Activated CD4-positive, CD25-positive, alpha-beta regulatory T cell treated with anti-CD3 and anti-CD28 coated beads, Interleukin-2, amount 50 U/mL, for 24 hours (primary cell): ENCODE measurements at regions not wholly inside any gene's neighbourhood (a gene's known extent, or its start where the extent isn't known, plus 50 kb on each side); places are given as distances from the start of the nearest gene placed in this dataset.

Source experiments
- ATAC-seq, 2 donors: fragments of 150-1000 bp; cut with Tn5 transposase; one replicate each; pipeline ENCODE4 v1.10.0; 2021; ENCODE audit warnings: mild to moderate bottlenecking in 1 of 2, moderate library complexity in 1 of 2

DNA sequence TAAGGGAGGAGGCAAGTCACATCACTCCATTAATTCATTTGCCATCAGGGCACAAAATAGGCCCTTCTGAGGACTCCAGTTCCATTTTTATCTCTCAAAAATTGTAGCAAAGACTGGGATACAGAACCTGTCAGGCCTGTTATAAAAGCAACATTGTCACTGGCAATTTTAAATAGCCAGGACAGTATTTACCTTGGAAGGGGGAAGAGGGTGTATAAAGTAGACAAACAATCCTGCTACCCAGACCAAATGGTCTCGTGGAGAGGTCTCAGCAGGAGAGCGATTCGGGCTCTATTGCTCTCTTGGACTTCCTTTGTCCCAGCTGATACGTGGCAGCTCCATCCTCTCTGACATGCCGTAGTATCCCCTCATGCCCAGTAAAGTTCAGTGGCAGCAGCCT is 740.3 kb upstream of the HS6ST1 start:
- ATAC-seq, result no peak

DNA sequence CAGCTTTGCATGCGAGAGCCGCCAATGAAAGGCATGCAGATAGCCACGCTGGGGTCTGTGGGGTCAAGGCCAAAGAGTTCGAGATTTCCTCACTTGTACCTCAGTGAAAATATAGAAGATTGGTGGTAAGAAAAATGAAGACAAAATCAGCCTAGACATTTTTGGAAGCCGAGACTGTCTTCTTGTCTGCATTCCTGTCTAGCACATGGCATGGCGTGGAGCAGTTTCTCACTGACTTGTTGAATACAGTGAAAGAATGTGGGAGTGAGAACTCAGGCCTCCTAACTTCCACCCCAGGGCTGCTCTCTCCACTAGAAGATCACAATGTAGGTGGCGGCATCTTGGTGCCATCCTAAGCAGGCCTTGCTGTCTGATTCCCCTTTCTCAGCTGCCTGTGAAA is 740.8 kb upstream of the HS6ST1 start:
- no peak for ATAC-seq

DNA sequence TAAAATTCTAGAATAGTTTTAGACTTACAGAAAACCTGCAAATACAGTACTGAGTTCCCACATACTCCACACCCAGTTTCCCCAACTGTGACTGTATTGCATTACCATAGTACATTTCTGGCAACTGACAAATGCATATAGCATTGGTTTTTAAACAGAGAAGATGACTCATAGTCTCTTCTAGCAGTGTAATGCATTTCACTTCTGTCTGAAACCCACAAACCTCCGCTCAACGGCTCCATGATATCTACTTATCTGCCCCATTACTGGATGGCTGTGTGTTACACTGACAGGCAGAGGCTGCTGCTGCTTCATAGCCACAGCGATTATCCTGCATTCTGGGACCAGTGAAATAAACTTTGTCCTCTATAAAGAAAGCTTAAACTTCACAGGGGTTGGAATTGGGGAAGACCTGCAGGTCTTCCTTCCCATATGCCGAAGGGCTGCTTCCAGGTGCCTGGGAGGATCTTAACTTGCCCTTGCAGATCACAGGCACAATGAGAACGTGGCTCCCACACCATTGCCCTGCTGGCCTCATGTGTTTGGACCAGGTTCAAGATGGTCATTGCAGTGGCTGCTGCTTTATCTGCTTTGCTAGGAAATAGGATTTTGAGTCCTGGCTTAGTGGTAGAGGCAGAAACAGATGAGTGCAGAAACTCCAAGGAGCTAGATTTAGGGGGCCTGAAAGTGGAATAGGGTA is 742.6 kb upstream of the HS6ST1 start:
- ATAC-seq, result no peak

DNA sequence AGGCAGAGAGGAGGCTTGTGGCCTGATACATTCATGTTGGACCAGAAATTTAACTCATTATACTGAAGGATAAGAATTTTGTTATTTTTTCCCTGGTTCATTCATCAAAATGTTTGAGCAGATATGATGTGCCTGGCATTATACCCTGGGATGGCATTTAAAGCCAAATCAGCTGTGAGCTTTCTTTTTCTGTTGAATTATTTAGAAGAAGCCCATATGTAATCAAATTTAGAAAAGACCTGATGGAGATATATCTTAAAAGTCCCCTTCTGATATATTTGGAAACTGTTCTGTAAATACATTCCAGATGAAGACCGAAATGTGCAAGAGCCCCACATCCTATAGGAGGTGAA is 743.1 kb upstream of the HS6ST1 start:
- ATAC-seq, result no peak

DNA sequence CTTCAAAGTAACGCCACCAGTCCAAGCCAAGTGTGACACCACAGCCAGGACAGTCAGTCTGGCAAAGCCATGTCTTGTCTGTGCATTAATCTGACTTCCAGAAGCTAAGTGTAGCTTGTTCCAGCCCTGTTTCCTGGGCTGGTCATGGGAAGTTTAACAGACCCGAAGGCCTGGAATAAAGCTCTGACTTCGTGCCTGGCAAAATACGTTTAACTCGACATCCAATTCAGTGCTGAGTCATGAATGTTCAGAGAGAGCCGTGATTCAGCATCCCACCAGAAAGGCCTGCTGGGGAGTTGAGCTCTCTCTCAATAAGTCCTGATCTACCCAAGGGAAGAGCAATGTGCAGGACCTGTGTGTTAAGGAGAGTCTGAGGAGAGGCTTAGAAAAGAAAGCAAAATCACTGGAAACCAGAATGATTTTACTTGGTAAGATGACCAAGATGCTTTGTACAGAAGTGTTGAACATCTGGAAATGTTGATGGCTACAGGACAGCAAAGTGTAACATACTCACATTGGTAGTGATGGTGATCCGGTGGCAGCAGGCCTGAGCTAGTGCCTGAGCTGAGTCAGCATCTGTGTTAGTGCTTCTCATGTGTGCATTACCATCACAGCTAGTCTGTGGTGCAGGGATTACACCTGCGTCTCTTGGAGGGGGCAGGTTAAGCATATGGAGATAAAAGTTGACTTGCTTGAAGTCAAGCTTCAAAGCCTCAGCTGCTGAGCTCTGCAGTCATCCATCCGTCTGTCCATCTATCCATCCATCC is 743.7 kb upstream of the HS6ST1 start:
- no peak for ATAC-seq

DNA sequence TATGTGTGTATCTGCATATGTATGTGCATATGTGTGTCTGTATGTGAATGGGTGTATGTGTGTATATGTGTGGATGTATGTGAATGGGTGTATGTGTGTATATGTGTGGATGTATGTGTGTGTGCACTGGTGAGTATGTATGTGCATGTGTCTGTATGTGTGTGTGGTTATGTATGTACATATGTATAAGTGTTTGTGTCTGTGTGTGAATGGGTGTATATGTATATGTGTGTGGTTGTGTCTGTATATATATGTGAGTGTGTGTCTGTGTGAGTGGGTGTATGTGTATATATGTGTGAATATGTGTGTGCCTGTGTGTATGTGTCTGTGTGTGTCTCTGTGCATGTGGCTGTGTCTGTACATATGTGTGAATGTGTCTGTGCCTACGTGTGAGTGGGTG is 748.4 kb upstream of the HS6ST1 start:
- no peak for ATAC-seq

DNA sequence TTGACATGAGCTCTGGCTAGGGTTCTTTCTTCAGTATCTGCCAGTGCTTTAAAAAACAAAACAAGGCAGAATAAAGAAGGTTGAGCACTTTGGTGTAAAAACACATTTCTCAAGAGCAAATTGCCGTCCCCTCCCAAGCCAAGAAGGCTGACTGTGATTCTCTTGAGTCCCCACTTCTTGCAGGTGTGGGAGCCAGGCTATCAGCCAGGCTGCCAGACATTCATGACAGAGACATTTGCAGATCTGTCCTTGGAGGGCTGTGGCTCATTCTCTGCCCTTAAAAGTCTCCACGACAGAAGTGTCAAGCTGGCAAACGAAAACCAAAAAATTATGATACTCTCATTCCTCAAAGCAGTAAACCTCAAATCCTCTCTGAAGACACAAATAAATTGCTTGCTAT is 749.3 kb upstream of the HS6ST1 start:
- ATAC-seq, result no peak

DNA sequence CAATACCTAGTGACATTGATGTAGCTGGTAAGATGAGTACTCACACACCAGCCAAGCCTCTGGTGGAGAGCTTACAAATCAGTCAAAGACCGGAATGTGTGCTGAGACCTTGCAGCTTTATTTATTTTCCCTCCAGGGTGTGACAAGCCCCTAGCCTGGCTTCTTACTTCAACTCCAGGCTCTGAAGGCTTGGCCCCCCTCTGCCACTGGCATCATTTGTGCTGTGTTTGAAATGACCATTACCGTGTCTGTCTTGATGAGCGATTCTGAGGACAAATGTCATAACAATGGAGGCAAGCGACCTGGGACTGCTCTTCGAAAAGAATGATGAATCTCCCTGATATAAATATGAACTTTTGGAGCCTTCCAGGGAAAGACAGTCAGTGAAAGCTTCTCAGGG is 749.9 kb upstream of the HS6ST1 start:
- ATAC-seq, result no peak

DNA sequence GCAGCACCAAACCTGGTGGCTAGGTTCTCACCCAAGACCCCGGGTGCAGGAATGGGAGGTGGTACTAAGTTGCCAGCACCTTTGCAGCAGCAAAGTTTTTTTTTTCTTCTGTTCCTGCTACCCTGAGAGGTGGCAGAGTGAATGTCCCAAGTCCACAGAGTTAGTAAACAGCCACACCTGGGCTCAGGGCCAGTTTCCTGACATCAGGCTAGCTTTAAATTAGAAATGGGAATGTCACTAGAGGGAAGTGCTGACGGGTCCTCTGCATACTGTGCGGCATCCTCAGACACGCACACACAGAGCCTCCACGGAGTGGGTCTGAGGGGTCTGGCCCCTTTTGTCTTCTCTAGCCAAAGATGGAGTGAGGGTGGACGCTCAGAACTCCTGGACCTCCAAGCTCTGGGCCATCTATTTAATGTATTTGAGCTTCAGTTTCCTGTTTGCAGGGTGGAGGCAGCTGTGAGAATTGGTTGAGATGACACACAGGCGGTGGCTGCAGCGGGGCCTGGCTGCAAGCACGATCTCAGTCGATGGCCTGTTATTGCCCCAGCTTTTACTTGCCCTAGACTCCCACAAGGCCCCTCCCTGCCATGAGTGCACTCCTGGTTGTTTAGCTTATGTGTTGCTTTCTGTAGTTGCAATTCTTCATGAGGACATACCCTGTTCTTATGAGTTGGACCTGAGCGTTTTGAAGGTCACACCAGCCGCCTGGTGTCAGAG is 751.4 kb upstream of the HS6ST1 start:
- ATAC-seq, result no peak

DNA sequence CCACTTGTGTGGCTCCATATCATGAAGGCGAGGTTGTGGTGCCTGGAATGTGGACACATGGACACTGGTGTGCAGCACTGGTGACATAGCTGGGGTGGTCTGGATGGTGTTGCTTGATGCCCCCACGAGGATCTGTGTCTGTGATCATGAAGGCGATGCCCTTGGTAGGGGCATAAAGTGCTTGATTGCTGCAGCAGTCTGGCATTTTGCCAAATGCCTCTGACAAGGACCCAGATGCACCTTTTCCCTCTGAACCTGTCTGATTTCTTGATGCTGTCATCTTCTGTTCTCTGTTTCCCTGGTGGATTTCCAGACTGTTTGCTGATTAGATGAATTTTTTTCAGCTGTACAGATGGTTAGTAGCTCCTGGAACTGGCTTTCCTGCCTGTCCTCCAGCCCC is 752.0 kb upstream of the HS6ST1 start:
- no peak for ATAC-seq

DNA sequence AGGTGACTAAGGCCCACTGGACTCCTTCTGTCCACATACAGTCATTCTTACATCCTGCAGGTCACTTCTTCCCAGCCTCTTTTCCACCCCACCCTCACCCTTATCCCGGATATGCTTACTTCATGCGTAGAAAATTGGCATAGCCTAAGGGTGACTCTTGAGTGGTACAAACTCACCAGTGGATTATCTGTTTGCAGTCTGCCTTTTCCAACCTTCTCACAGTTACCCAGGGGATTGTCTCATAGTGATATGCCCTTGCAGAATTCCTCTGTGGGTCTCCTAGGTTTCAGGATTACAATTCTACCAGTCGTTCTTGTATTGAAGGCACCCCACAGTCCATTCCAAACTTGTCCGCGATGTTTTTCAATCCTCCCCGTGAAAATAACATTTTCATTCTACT is 752.9 kb upstream of the HS6ST1 start:
- no peak for ATAC-seq

DNA sequence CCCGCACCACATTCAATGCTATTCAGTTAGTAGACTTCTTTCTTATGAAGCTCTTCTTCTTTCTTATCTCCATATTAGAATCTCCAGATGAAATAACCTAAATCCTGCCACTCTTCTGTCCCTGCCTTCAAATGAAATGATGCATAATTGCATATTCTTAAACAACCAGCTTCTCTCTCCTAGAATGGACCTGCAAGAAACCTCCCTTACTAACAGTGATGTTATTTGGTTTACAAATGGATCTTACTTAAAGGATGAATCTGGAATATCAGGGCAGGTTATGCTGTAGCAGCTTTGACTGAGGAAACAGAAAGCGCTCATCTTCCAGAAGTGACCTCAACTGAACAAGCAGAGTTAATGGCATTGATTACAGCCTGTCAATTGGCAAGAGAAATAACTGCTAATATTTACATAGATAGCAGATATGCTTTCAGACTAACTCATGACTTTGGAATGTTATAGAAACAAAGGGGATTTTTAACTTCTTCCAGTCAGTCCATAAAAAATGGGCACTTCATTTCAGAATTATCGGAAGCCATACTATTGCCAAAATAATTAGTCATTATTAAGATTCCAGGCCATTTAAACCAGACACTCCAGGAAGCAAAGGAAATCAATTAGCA is 755.7 kb upstream of the HS6ST1 start:
- no peak for ATAC-seq

DNA sequence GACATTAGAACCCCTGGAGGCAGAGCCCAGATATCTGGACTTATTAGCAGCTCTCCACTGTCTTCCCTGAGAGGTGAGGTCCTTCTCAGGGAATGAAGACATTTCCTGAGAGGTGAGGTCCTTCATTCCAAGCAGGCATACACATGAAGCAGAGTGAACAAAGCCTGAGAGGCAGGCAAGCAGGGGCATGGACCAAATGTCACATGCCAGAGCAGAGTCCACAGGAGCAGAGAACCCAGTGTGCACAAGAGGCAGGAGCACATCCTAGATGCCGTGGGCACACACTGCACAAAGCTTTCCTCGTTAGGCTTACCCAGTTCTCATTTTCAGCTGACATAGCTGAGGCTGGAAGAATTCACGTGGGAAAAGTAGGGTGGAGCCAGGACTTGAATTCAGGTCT is 759.9 kb upstream of the HS6ST1 start:
- ATAC-seq, result no peak

DNA sequence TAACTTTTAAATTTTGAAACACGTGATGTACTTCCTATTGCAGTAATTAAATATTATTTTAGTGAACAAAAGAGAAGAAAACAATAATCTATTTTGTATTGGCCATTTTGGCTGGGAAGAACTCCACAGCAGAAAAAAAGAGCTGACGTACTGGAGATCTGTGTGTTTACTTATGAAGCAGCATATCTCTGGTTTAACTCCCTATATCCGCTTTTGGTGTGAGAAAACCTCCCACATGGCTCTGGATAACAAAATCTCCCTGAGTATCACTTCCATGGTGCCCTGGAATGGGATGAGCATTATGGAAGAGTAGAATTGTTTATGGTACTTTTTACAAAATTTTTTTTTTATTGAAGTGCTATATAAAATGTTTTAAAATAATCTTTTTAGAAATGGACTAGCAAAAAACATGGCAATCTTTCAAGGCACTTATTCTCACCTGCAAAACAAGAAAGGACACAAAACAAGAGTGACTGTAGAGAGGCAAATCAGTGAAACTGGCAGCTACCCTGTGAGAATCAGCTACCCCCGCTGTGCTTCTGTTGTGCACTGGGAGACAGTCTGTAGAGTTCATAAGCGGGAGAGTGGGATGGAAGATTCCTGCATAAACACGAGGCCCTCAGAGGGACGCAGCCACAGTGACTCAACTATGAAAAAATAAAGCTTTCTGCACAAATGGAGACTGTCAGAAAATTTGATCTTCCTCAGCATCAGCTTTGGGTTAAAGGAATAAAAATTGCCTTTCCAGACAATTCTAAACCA is 762.2 kb upstream of the HS6ST1 start:
- ATAC-seq, result no peak

DNA sequence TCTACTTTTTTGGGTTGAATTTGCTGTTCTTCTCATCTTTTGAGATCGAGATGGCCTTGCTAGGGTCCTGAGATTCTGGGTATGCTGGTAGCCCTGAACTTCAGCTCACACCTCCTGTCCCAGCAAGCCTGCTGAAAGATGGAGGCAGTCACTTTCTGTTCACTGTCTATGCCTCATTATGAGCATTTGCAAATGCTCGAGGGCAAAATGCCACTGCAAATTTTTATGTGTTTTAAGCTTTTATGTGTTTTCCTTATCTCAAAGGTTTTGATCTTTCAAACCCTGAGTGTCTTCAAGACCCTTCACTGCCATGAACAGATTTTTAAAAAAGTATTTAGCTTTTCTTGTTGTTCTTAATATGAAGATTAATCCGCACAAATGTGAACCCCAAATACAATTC is 766.7 kb upstream of the HS6ST1 start:
- ATAC-seq, result no peak

DNA sequence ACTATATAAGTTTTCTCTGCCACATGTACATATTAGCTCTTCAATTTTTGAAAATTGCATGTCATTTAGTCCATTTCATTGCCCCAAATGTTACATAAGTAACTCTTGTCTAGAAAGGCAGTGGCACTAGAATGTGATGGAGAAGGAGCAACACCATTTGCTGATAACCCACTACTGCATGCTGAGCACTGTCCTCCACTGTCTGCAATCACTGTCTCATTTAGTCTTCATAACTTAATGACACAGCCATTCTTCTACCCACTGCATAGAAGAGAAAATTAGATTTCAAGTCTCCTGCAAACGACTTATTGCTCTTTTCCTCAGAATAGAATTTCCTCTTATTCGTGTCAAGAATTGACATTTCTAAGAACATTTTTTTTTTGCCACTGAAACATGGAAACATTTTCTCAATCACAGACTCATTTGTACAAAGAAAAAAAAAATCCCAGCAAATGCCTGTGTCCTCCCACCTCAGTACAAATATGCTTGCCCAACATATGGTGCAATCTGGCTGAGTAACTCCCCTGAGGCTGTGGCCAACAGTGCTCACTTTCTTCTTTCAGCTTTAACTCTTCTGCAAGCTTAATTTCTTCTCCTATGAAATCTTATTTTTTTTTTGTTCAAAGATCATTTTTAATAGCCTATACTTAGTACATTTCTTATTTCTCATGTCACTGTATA is 768.6 kb upstream of the HS6ST1 start:
- no peak for ATAC-seq

DNA sequence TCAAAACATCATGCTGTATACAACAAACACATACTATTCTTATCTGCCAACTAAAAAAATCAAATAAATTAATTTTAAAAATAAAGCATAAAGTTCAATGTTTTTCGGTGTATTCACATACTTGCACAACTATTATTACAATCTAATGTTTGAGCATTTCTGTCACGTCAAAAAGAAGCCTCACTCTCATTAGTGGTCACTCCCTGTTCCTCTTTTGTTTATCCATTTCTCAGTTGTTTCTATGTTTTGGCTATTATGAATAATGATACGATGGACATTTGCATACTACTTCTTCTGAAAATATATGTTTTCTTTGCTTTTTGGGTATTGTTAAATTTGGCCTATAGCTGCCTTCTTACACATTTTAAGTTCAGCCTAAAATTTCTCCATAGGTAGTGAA is 773.0 kb upstream of the HS6ST1 start:
- no peak for ATAC-seq

DNA sequence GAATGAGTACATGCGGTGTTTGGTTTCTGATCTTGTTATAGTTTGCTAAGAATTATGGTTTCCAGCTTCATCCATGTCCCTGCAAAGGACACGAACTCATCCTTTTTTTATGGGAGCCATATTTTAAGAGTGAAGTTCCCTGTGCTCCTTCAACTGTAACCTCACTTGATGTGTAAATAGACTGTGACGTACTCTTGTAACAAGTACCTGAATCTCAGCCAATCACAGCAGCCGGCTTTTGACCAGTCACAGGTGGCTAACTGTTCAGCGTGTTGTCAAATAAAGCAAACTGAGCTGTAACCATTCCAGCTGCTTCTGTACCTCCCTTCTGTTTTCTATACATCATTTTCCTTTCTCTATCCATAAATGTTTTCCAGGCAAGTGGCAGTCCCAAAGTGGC is 774.3 kb upstream of the HS6ST1 start:
- ATAC-seq, result no peak

DNA sequence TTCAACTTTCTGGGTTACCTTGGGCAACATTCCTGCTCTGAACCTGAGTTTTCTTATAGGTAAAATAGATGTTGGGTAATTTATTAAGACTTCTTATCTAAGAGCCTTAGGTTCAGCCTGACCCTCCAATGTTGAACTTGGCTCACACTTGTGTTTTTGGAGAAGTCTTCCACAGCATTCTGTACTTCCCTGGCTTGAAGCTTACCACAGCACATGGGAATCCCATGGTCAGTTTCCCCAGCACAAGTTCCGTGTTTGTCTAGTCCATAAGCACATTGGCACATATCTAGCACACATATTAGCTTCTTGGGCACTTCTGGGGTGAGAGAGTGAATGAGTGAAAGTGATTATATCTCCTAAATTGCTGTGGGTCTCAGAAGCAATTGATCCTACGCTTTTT is 782.5 kb upstream of the HS6ST1 start:
- no peak for ATAC-seq

DNA sequence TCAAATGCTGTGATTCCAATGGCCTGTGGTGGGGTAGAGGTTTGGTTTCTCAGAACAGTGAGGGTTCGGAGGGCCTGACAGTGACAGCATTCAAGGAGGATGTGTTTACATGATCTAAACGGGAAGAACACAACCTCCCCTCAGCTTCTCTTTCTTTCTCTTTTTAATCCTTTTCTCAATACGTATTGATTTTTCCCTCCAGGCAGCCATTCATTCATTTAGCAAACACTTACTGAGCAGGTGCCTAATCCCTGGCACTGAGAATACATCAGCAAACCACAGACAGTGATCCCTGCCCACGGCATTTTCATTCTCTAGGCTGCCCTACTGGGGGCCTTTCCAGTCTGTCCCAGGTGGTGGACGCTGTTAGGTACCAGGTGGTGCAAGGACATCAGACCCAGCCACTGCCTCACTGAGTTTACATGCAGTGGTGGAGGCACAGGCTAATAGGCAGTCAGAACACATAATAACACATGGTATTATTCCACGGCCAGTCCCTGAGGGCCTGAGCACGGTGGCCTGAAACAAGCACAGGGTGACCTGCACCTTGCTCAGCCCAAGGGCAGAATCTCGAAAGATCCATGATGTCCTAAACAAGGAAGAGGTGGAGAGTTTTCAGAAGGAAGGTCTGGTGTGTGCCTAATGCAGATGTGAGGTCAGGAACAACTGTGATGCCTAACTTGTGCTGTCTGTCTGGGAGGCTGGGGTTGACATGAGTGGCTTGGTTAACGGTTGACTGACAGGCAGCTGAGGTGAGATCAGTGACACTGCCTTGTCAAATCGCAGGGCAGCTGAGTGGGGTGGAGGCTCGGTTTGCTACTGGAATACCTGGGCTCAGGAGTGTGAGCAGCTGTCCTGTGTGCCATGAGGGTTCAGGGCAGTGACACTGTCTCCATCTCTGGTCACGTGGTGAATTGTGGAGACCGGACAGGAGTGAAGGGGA is 785.5 kb upstream of the HS6ST1 start:
- ATAC-seq, result no peak

DNA sequence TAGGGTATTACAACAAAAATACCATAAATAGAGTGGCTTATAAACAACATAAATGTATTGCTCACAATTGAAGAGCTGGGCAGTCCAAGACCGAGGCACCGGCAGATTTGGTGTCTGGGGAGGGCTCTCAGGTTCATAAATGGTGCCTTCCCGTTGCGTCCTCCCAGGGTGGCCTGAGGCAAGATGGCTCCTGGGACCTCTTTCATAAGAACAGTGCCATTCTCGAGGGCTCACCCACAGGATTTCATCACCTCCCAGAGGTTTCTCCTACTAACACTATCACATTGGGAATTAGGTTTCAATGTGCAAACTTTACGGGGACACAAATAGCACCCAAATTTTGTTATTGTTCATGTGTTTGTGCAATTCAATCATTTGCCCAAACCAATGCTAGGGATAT is 793.5 kb upstream of the HS6ST1 start:
- no peak for ATAC-seq
